NCI-H2227 (cell line): ENCODE measurements at regions not wholly inside any gene's neighbourhood (a gene's known extent, or its start where the extent isn't known, plus 50 kb on each side); places are given as distances from the start of the nearest gene placed in this dataset.
"Not testable (repeated sequence)": the region's sequence is repeated elsewhere in the genome, so short reads cannot be mapped to it uniquely, and the experiment has no call there.

Experiments
- DNase-seq: peaks from one replicate; lab custom pipeline; 2025; ENCODE audit not compliant: unreplicated experiment; lab: John Stamatoyannopoulos, UW

GRCh38 chr10:30172673-30173072 lies 113.3 kb upstream of the JCAD start:
- no peak for DNase-seq

- no peak for DNase-seq
Observed at GRCh38 chr10:30172091-30172490, 112.7 kb upstream of the JCAD start.

- DNase-seq, result no peak
Observed at GRCh38 chr10:30171601-30172000, 112.2 kb upstream of the JCAD start.

GRCh38 chr10:30170814-30171213 lies 111.4 kb upstream of the JCAD start:
- no peak for DNase-seq

GRCh38 chr10:30170146-30170545 lies 110.8 kb upstream of the JCAD start:
- DNase-seq, result no peak

GRCh38 chr10:30169342-30169741 lies 110.0 kb upstream of the JCAD start:
- no peak for DNase-seq

GRCh38 chr10:30166929-30167328 lies 107.5 kb upstream of the JCAD start:
- no peak for DNase-seq

GRCh38 chr10:30163410-30163809 lies 104.0 kb upstream of the JCAD start:
- DNase-seq, result not testable (repeated sequence)

- DNase-seq, result not testable (repeated sequence)
Observed at GRCh38 chr10:30162796-30163195, 103.4 kb upstream of the JCAD start.

GRCh38 chr10:30160271-30160982 lies 101.0 kb upstream of the JCAD start:
- DNase-seq, result no peak

- not testable (repeated sequence) for DNase-seq
Observed at GRCh38 chr10:30159614-30160013, 100.2 kb upstream of the JCAD start.

GRCh38 chr10:30158325-30158960 lies 99.1 kb upstream of the JCAD start:
- DNase-seq, result no peak

GRCh38 chr10:30155401-30155800 lies 96.0 kb upstream of the JCAD start:
- no peak for DNase-seq

GRCh38 chr10:30154561-30154960 lies 95.2 kb upstream of the JCAD start:
- no peak for DNase-seq

- DNase-seq, result no peak
Observed at GRCh38 chr10:30154126-30154525, 94.7 kb upstream of the JCAD start.

- DNase-seq, result no peak
Observed at GRCh38 chr10:30151581-30152389, 92.4 kb upstream of the JCAD start.

- DNase-seq, result no peak
Observed at GRCh38 chr10:30141423-30141822, 82.0 kb upstream of the JCAD start.

GRCh38 chr10:30134171-30134945 lies 75.0 kb upstream of the JCAD start:
- peak; percentile 4 for DNase-seq

GRCh38 chr10:30133198-30133597 lies 73.8 kb upstream of the JCAD start:
- DNase-seq, result no peak

GRCh38 chr10:30131369-30131768 lies 72.0 kb upstream of the JCAD start:
- DNase-seq, result not testable (repeated sequence)

GRCh38 chr10:30129326-30129725 lies 69.9 kb upstream of the JCAD start:
- not testable (repeated sequence) for DNase-seq
